Stimulated activated CD4-positive, alpha-beta T cell treated with anti-CD3 and anti-CD28 coated beads, Interleukin-12 subunit alpha, Interleukin-12 subunit beta, amount 100 ng/mL, for 24 hours (primary cell): ENCODE measurements at regions not wholly inside any gene's neighbourhood (a gene's known extent, or its start where the extent isn't known, plus 50 kb on each side); places are given as distances from the start of the nearest gene placed in this dataset.
"Not testable (repeated sequence)": the region's sequence is repeated elsewhere in the genome, so short reads cannot be mapped to it uniquely, and the experiment has no call there.

Experiments used
- DNase-seq, 2 experiments: peaks; one replicate each; pipeline ENCODE4 v3.0.0-alpha.2; 2020; ENCODE audit warnings: low read depth in 2 of 2

GRCh38 chr12:85425349-85425612 is 145.3 kb downstream of the ALX1 start:
- no peak for DNase-seq

DNA sequence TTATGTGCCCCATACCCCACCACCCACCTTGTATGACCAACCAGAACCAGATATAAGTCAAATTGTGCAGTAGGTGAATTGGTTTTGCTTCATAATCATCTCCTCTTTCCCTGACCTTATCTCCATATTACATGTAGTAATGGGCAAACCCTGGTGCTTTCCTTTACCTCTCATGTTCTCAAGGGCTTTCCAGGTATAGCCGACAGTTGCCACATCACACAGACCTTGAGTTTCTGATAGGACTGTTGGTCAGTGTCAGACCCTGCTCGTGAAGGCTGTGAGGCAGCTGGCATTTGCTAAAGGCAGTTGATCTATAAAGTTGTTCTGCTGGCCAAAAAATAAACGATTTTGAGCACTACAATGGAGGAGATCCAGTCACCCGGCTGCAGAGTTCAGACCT is 145.9 kb downstream of the ALX1 start:
- DNase-seq = no peak

- DNase-seq = not testable (repeated sequence)
Measured at GRCh38 chr12:85433148-85433547, 153.1 kb downstream of the ALX1 start.

DNA sequence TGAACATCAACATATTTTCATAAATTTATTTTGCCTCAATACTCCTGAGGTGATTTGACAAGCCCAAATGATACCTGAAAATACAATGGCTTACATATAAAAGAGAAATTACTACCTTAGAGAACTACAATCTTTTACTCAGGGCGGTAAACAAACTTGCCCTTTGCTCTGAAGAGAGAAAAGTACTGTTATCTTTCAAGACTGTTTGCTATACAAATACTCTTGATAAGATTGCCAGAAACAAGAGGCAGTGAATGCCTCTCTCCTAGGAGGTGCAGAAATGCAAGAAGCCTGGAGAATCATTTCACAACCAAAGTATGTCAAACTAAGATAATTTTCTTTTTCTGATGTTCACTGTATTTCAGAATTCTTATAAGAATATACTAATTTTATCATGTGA is 160.3 kb downstream of the ALX1 start:
- no peak for DNase-seq

DNA sequence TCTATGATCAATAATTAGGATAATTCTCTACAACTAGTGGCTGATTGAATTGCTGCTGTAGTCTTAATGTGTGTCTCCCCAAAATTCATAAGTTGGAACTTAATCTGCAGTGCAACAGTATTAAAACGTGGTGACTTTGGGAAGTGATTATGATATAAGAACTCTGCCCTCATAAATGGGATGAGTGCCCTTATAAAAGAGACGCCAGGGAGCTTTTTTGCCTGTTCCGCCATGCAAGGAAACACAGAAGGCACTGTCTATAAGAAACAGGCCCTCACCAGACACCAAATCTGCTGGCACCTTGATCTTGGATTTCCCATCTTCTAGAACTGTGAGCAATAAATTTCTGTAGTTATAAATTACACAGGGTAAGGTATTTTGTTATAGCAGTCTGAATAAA is 161.0 kb downstream of the ALX1 start:
- no peak for DNase-seq

- DNase-seq = no peak
Measured at GRCh38 chr12:85441741-85442140, 161.7 kb downstream of the ALX1 start.

DNA sequence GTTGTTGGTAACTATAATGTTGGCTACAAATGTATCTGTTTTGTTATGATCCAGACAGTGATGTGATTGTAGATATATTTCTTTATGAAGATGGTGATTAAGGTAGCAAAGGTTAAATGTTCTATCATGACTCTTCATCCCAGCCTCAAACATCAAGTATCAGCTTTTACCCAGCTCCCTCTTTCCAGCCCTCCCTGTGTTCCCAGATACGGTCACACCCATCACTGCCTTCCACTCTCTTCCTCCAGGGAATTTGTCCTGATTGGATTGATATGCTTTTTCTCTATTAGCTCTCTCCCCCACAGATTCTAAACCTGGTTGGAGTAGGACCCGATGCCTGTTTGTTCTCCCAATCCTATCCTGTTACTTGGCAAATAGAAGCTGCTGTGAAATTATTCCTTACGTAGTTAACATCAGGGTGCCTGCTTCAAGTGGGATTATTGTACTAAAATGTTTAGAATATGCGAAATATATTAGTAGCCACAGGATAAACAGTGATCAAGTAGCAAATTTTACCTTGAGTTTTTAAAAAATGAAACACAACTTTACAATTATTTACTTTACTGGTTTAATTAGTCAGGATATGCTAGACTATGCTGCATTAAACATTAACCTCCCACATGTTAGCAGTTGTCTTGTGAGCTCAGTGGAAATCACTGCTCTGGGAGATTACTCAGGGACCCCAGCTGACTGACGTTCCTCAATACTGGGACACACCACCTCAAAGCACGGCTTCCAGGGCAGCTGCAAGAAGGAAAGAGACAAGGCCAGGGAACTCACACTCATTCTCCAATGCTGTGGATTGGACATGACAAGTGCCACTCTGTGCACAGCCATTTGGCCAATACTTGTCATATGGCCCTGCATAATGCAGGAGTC is 165.3 kb downstream of the ALX1 start:
- DNase-seq = no peak

DNA sequence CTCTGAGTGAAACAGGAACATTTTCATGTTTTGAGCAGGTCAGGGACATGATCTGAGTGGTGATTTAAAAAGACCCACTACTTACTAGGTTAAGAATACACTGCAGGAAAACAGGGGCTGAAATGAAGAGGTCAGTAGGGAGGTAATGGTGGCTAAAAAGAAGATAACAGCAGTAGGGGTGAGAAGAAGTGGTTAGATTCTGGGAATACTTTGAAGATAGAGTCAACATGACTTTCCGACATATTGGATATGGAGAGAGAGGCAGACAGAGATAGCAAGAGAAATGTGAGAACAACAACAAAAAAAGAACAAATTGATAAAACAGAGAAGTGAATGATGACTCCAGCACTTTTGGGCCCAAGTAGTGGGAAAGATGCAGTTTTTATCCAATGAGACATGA is 168.0 kb downstream of the ALX1 start:
- no peak for DNase-seq

DNA sequence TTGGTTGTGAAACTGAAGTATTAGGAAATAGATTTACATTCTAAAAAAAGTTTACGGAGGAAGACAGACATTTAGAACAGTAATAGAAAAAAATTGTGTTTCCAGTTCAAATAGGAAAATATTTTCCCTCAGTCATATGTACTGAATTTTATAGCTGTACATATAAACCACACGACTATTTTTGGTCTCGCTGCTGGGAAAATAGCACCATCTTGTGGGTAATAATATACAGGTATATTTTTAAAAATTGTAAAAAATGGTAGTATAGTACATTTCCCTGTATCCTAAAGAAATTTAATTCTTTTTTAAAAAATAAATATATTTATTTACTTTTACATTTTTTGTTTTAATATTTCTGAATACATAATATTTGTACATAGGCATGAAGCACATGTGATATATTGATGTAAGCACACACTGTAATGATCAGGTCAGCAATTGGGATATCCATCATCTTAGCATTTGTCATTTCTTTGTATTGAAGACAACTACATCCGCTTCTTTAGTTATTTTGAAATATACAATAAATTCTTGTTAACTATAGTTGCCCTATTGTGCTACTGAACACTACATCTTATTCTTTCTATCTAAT is 168.6 kb downstream of the ALX1 start:
- DNase-seq = no peak

DNA sequence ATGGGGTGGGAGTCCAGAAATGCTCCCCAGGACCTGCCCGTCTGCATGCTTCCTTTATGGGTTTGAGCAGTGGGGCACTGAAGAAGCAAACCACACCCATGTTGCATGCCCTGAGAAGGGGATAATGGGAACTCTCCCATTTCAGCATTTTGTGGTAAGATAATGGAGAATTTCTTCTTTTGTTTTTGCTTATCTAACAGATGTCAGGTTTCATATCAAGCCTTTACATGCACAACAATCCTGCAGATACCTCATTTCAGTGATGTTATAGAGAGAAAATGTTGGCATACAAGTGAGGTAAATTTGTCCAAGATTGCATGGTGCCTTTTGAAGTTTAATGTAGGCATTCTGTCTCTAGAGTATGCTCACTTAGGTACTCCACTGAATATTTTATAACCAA is 177.0 kb downstream of the ALX1 start:
- DNase-seq = no peak

DNA sequence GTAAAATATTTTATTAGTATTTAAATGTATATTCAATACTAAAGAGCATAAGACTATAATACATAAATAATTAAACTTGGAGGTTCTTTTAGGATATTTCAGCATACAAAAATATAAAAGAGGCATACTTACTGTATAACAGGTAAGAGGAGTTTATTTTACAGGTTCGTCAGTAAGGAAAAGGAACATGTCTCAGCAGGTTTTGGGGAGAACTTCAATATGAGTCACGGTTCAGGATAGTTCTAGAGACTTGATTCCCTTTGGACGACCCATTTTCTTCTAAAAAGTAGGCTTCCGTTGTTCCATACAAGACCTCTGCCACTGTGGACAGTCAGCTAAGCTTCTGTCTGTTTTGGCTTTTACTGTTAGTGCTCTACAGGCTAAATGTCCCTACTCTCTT is 181.1 kb downstream of the ALX1 start:
- DNase-seq = no peak

DNA sequence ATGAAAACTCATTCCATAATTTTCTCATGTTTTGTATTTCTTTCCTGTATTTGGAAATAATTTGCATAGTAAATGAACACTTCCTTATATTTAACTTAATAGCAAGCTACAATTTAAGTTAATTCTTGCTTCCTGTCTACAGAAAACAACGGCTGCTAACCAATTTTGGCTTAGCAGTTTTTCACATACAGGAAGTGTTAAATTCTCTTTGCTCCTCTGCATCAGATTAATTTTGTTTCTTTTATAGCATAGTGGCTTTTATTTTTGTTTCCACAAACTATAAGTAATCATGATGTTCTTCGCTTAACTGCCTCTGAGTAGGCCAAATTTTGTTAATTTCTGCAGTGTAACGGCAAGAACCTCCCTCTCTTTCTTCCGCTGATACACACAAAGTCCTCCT is 182.9 kb downstream of the ALX1 start:
- no peak for DNase-seq

DNA sequence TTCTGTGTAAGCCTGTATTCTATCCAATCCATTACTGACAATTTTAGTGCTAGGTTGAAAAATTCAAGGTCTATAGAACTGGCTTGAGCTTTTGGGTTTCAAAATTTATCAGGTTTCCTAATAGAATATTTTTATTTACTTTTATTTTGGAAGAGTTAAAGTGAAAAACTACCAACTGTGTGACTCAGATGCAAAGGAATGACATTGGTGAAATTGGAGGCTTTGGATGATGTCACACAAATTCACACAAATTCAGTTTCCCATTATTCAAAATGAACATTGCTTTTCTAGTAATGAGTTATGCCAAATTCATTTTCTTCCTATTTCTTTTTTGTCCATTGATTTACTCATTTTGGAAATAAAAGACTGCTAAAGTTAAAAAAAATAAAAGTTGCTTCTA is 186.9 kb downstream of the ALX1 start:
- no peak for DNase-seq

- DNase-seq = peak in 1 of 2 experiments; percentile 13
Measured at GRCh38 chr12:85468356-85469157, 188.5 kb downstream of the ALX1 start.

DNA sequence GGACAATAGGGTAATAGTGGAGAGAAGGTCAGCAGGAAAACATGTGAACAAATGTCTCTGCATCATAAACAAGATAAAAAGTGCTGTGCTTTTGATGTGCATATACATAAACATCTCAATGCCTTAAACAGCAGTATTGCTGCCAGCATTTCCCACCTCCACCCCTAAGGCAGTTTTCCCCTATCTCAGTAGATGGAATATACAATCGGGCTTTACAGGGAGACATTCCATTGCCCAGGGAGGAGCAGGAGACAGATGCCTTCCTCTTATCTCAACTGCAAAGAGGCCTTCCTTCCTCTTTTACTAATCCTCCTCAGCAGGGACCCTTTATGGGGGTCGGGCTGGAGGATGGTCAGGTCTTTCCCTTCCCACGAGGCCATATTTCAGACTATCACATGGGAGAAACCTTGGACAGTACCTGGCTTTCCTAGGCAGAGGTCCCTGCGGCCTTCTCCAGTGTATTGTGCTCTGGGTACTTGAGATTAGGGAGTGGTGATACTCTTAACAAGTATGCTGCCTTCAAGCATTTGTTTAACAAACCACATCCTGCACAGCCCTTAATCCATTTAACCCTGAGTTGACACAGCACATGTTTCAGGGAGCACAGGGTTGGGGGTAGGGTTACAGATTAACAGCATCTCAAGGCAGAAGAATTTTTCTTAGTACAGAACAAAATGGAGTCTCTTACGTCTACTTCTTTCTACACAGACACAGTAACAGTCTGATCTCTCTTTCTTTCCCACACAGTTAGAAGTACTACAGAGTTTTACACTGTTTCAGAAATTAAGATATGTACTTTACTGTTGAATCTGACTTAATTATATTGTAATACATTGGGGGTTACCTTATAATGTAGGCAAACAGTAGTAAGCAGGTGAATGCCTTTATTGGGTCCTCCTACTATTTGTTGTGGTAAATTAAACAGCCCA is 189.4 kb downstream of the ALX1 start:
- not testable (repeated sequence) for DNase-seq

DNA sequence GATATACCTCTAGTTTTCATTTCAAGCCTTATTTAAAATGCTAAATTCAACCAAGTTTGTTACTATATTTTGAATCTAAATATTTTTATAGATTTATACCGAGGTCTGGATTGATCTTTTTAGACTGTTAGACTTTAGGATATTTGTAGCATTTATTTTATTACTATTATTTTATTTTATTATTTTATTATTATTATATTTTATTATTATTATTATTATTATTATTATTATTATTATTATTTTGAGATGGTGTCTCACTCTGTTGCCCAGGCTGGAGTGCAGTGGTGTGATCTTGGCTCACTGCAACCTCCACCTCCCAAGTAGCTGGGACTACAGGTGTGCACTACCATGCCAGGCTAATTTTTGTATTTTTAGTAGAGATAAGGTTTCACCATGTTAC is 195.3 kb downstream of the ALX1 start:
- not testable (repeated sequence) for DNase-seq

- DNase-seq = no peak
Measured at GRCh38 chr12:85476756-85477155, 196.7 kb downstream of the ALX1 start.

DNA sequence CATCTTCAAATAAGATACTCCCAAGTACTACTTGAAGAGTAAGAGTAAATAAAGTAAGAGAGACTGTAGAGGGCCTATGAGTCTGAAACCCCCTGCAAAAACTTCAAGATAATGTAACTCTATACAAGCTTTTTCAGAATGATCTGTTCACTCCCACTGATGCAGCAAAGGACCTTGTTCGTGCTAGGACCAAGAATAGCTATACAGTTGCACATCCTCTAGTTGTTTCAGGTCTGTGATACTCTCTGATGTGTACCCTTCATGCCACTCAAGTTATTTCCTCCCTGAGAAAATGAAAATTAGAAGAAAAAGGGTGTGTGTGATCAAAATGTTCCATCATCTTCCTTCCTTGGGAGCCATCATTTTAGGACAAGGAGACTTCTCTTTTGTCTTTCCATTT is 204.4 kb downstream of the ALX1 start:
- DNase-seq = no peak

DNA sequence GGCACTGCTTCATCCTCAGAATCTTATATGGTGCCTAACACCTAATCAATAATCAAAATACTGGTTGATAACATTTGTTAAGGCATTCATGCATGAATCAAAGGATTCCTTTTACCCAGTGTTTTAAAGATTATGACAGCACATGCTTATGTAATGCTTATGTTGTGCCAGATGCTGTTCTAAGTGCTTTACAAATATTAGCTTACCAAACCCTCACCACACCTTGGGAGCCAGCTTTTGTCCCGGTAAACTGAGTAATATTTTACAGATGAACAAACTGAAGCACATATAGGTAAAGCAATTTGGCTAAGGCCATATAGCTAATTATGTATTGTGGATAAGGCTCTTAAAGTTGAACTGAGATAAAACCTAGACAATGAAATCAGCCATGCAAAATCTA is 209.2 kb downstream of the ALX1 start:
- DNase-seq = no peak

DNA sequence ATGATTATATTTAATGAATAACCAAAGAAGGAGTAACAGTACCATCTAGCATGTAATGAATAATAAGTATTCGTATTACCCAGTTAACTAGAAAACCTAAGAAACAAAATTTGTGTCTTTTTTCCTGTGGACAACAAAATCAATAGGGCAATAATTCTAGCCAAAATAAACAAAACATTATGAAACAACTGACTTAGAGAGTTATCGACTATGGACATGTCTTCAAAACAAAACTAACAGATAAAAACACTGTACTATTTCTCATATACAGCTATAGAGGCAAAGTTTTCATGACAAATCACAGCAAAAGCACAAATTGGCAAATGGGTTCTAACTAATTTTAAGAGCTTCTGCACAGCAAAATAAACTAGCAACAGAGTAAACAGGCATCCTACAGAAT is 224.1 kb downstream of the ALX1 start:
- no peak for DNase-seq

GRCh38 chr12:85504624-85505023 is 224.6 kb downstream of the ALX1 start:
- no peak for DNase-seq

- DNase-seq = no peak
Measured at GRCh38 chr12:85507456-85507855, 227.4 kb downstream of the ALX1 start.
